MM.1S (cell line): ENCODE measurements at regions not wholly inside any gene's neighbourhood (a gene's known extent, or its start where the extent isn't known, plus 50 kb on each side); places are given as distances from the start of the nearest gene placed in this dataset.

Experiments
- DNase-seq: peaks from one replicate; pipeline ENCODE4 v3.0.0-alpha.2; 2015
- H2AFZ ChIP-seq: fragments of 300-600 bp; sonication (generic); 2 replicates; pipeline ENCODE4 v1.6.0; 2016; ENCODE audit warnings: antibody characterized with exemption, low read length
- H3F3A ChIP-seq: fragments of 300-600 bp; sonication (generic); 2 replicates; pipeline ENCODE4 v1.6.1; 2016; ENCODE audit warnings: mild to moderate bottlenecking, antibody characterized with exemption, low read length, moderate library complexity, mixed read lengths; ENCODE audit not compliant: insufficient read depth
- H3K27ac ChIP-seq: fragments of 300-600 bp; sonication (generic); 2 replicates; pipeline ENCODE4 v1.5.1; 2016; ENCODE audit warnings: mild to moderate bottlenecking, low read length
- H3K27me3 ChIP-seq: fragments of 300-600 bp; sonication (generic); replicated peaks from 2 replicates; pipeline ENCODE4 v1.6.0; 2016; ENCODE audit warnings: low read length; ENCODE audit not compliant: insufficient read depth
- H3K36me3 ChIP-seq: fragments of 300-600 bp; sonication (generic); replicated peaks from 2 replicates; pipeline ENCODE4 v1.6.1; 2016; ENCODE audit warnings: mild to moderate bottlenecking, low read length, mixed read lengths; ENCODE audit not compliant: insufficient read depth
- H3K4me1 ChIP-seq: fragments of 300-600 bp; sonication (generic); 2 replicates; pipeline ENCODE4 v1.6.1; 2016; ENCODE audit warnings: low read length, mixed read lengths
- H3K4me2 ChIP-seq: fragments of 300-600 bp; sonication (generic); 2 replicates; pipeline ENCODE4 v1.6.0; 2016; ENCODE audit warnings: low read depth, low read length
- H3K4me3 ChIP-seq: fragments of 300-600 bp; sonication (generic); 2 replicates; pipeline ENCODE4 v1.5.1; 2016; ENCODE audit warnings: low read length, mixed read lengths
- H3K79me2 ChIP-seq: fragments of 300-600 bp; sonication (generic); 2 replicates; pipeline ENCODE4 v1.6.1; 2016; ENCODE audit warnings: mixed run types, low read length, mixed read lengths
- H3K9ac ChIP-seq: fragments of 300-600 bp; sonication (generic); 2 replicates; pipeline ENCODE4 v1.6.1; 2016; ENCODE audit warnings: low read length, mixed read lengths
- H3K9me2 ChIP-seq: fragments of 300-600 bp; sonication (generic); replicated peaks from 2 replicates; pipeline ENCODE4 v1.6.1; 2016; ENCODE audit warnings: mild to moderate bottlenecking, low read length, mixed read lengths; ENCODE audit not compliant: insufficient read depth
- H3K9me3 ChIP-seq: fragments of 300-600 bp; sonication (generic); replicated peaks from 2 replicates; pipeline ENCODE4 v1.6.1; 2016; ENCODE audit warnings: mild to moderate bottlenecking, low read length, mixed read lengths; ENCODE audit not compliant: insufficient read depth
- H4K20me1 ChIP-seq: fragments of 300-600 bp; sonication (generic); 2 replicates; pipeline ENCODE4 v1.6.1; 2016; ENCODE audit warnings: mild to moderate bottlenecking, low read length, moderate library complexity, mixed read lengths; ENCODE audit not compliant: insufficient read depth
- EZH2 ChIP-seq: fragments of 300-600 bp; sonication (generic); optimal IDR thresholded peaks from 2 replicates; pipeline ENCODE3; 2017; ENCODE audit warnings: low read depth, mild to moderate bottlenecking, antibody characterized with exemption, low read length, mixed read lengths
- EZH2phosphoT487 ChIP-seq: fragments of 300-600 bp; sonication (generic); IDR thresholded peaks from 2 replicates; pipeline ENCODE4 v1.6.1; 2018; ENCODE audit warnings: antibody characterized with exemption, low read length
- TF ChIP-seq, protein P1 (sequence below): fragments of 300-600 bp; sonication (generic); IDR thresholded peaks from 2 replicates; pipeline ENCODE4 v1.5.1; 2016; ENCODE audit warnings: antibody characterized with exemption, low read length, mixed read lengths

DNA sequence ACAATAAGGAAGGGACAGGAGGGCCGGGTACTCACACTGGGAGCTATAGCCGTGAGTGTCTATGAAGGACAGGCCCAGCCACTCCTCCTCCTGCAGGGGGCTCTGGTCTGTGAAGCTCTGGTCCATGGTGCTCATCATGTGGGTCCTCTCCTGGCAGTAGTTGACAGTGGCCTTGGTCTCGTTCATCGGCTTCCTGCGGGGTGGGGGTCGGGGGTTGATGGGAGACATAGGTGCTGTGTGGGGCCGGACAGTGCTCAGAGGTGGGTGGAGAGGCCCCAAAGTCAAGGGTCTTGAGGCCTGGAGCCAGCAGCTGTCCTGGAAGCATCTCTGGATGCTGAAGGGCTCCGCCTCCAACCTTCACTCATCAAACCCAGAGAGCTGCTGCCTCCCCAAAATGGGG, 260.4 kb downstream of the PTPRU start:
- Histone ChIP-seq H3K27me3 (peaks cover 96% of the 10 kb centered on the region), H3K4me3 (no peak overlapping the region), H2AFZ (no peak overlapping the region), H4K20me1 (no peaks in the 10 kb centered on the region), H3F3A (no peaks in the 10 kb centered on the region), H3K36me3 (no peaks in the 10 kb centered on the region), H3K27ac (no peak overlapping the region), H3K9me3 (no peaks in the 10 kb centered on the region), H3K9ac (no peak overlapping the region), H3K4me2 (no peak overlapping the region), H3K4me1 (no peaks in the 10 kb centered on the region), H3K9me2 (no peaks in the 10 kb centered on the region), H3K79me2 (no peaks in the 10 kb centered on the region)
- no peak for DNase-seq
- TF ChIP-seq, protein P1, sequence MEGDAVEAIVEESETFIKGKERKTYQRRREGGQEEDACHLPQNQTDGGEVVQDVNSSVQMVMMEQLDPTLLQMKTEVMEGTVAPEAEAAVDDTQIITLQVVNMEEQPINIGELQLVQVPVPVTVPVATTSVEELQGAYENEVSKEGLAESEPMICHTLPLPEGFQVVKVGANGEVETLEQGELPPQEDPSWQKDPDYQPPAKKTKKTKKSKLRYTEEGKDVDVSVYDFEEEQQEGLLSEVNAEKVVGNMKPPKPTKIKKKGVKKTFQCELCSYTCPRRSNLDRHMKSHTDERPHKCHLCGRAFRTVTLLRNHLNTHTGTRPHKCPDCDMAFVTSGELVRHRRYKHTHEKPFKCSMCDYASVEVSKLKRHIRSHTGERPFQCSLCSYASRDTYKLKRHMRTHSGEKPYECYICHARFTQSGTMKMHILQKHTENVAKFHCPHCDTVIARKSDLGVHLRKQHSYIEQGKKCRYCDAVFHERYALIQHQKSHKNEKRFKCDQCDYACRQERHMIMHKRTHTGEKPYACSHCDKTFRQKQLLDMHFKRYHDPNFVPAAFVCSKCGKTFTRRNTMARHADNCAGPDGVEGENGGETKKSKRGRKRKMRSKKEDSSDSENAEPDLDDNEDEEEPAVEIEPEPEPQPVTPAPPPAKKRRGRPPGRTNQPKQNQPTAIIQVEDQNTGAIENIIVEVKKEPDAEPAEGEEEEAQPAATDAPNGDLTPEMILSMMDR = no peak
- TF ChIP-seq EZH2phosphoT487 = no peak
- no peak for TF ChIP-seq EZH2

DNA sequence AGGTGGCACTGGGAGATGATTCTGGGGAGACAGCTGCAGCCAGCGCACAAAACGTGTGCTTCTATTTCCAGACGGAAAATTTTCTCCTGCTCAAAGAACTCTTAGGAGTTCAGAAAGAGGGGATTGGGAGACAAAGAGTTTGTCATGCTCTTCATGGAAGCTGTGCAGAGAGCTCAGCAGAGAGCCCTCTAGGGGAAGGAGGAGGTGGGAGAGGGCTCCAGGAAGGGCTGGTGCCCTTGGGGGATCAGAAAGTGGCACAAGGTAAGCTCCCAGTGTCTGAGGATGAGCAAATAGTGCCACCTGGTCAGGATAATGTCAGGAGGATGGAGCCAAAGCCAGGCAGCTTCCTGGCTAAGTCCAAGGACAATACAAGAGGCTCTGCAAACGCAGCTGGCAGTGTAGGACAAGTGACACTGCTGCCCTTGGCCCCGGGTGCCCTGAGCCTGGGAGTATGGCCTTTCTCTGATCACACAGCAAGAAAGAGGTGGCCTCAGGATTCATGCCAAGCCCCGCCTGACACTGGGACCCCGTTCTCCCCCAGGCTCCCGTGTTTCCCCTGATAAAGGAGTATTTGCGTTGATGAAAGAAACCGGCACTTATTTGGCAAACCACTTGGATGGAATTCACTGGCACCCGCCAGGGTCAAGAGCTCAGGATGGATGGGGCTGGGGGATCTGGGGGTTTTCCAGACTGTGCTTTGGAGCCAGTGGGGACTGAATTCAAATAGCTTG, 254.0 kb downstream of the PTPRU start:
- H3K4me3 ChIP-seq = no peak overlapping the region
- H3K9ac ChIP-seq = no peak overlapping the region
- no peaks in the 10 kb centered on the region for H3K9me2 ChIP-seq
- no peak for DNase-seq
- no peak overlapping the region for H3K4me2 ChIP-seq
- no peak overlapping the region for H3K27ac ChIP-seq
- peaks cover 90% of the 10 kb centered on the region for H3K27me3 ChIP-seq
- no peaks in the 10 kb centered on the region for H3K4me1 ChIP-seq
- H2AFZ ChIP-seq = no peak overlapping the region
- no peaks in the 10 kb centered on the region for H3K9me3 ChIP-seq
- H3K36me3 ChIP-seq = no peaks in the 10 kb centered on the region
- H4K20me1 ChIP-seq = no peaks in the 10 kb centered on the region; the same call in 1 of the 2 replicates
- H3K79me2 ChIP-seq = no peaks in the 10 kb centered on the region
- no peaks in the 10 kb centered on the region for H3F3A ChIP-seq
- TF ChIP-seq, protein P1 = no peak
- TF ChIP-seq EZH2 (no peak), EZH2phosphoT487 (no peak)

DNA sequence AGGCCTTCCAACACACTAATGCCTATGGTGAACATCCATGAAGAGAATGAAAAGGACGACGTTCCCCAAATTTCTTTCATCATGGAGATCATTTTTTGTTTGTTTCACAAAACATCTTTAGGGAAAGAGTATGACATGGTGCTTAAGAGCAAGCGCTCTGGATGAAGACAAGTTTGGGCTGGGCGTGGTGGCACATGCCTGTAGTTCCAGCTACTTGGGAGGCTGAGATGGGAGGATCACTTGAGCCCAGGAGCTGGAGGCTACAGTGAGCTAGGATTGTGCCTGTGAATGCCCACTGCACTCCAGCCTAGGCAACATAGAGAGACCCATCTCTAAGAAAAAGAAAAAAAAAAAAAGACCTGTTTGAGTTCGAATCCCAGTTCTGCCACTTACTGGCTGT, 253.1 kb downstream of the PTPRU start:
- Histone ChIP-seq H3K27me3 (peaks cover 82% of the 10 kb centered on the region), H3K9ac (no peak overlapping the region), H3K36me3 (no peaks in the 10 kb centered on the region), H3K4me2 (no peak overlapping the region), H3K27ac (no peak overlapping the region), H3K9me2 (no peaks in the 10 kb centered on the region), H3K4me1 (no peaks in the 10 kb centered on the region), H2AFZ (no peak overlapping the region), H3K4me3 (no peak overlapping the region), H4K20me1 (no peaks in the 10 kb centered on the region; the same call in 1 of the 2 replicates), H3K79me2 (no peaks in the 10 kb centered on the region), H3F3A (no peaks in the 10 kb centered on the region), H3K9me3 (no peaks in the 10 kb centered on the region)
- DNase-seq = no peak
- no peak for TF ChIP-seq EZH2phosphoT487
- no peak for TF ChIP-seq EZH2
- TF ChIP-seq, protein P1 = no peak
